Fibroblast of pulmonary artery (primary cell): ENCODE measurements at regions not wholly inside any gene's neighbourhood (a gene's known extent, or its start where the extent isn't known, plus 50 kb on each side); places are given as distances from the start of the nearest gene placed in this dataset.
"Not testable (repeated sequence)": the region's sequence is repeated elsewhere in the genome, so short reads cannot be mapped to it uniquely, and the experiment has no call there.

Source experiments
- DNase-seq: peaks from one replicate; pipeline ENCODE4 v3.0.0-alpha.2; 2010; ENCODE audit warnings: low read depth
- H3K4me3 ChIP-seq: replicated peaks from 2 replicates; pipeline ENCODE4 v1.5.1; 2011; ENCODE audit warnings: low read depth, mild to moderate bottlenecking, control low read depth, low read length, moderate library complexity
- TF ChIP-seq, protein P1 (sequence below): IDR thresholded peaks from 2 replicates; pipeline ENCODE4 v1.5.1; 2011; ENCODE audit warnings: mild to moderate bottlenecking, control low read depth, low read length, inconsistent platforms; ENCODE audit errors: missing control alignments

- TF ChIP-seq, protein P1, sequence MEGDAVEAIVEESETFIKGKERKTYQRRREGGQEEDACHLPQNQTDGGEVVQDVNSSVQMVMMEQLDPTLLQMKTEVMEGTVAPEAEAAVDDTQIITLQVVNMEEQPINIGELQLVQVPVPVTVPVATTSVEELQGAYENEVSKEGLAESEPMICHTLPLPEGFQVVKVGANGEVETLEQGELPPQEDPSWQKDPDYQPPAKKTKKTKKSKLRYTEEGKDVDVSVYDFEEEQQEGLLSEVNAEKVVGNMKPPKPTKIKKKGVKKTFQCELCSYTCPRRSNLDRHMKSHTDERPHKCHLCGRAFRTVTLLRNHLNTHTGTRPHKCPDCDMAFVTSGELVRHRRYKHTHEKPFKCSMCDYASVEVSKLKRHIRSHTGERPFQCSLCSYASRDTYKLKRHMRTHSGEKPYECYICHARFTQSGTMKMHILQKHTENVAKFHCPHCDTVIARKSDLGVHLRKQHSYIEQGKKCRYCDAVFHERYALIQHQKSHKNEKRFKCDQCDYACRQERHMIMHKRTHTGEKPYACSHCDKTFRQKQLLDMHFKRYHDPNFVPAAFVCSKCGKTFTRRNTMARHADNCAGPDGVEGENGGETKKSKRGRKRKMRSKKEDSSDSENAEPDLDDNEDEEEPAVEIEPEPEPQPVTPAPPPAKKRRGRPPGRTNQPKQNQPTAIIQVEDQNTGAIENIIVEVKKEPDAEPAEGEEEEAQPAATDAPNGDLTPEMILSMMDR = no peak
Observed at GRCh38 chr1:213697192-213697802, 290.5 kb upstream of the PROX1 start.

GRCh38 chr1:213698092-213698702 is 289.6 kb upstream of the PROX1 start:
- no peak for DNase-seq
- TF ChIP-seq, protein P1 = no peak
- no peak overlapping the region for H3K4me3 ChIP-seq

More at GRCh38 chr1:213697192-213697802, 290.5 kb upstream of the PROX1 start:
- DNase-seq = no peak
- no peak overlapping the region for H3K4me3 ChIP-seq

GRCh38 chr1:213702703-213703102 is 285.1 kb upstream of the PROX1 start:
- DNase-seq = no peak
- no peak overlapping the region for H3K4me3 ChIP-seq

GRCh38 chr1:213704941-213705340 is 282.8 kb upstream of the PROX1 start:
- DNase-seq = no peak
- TF ChIP-seq, protein P1 = no peak

More at GRCh38 chr1:213702703-213703102, 285.1 kb upstream of the PROX1 start:
- TF ChIP-seq, protein P1 = no peak

DNA sequence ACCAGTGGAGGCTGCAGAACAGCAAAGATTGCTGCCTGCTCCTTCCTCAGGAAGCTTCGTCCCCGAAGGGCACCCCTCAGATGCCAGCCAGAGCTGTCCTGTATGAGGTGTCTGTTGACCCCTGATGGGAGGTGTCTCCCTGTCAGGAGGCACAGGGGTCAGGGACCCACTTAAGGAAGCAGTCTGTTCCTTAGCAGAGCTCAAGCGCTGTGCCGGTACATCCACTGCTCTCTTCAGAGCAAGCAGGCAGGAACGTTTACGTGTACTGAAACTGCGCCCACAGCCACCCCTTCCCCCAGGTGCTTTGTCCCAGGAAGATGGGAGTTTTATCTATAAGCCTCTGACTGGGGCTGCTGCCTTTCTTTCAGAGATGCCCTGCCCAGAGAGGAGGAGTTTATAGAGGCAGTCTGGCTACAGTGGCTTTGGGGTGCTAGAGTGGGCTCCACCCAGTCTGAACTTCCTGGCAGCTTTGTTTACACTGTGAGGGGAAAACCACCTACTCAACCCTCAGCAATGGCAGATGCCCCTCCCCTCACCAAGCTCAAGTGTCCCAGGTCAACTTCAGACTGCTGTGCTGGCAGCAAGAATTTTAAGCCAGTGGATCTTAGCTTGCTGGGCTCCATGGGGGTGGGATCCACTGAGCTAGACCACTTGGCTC is 275.8 kb upstream of the PROX1 start:
- not testable (repeated sequence) for DNase-seq, H3K4me3 ChIP-seq

More at GRCh38 chr1:213704941-213705340, 282.8 kb upstream of the PROX1 start:
- H3K4me3 ChIP-seq = no peak overlapping the region

- DNase-seq = no peak
- TF ChIP-seq, protein P1 = no peak
- no peak overlapping the region for H3K4me3 ChIP-seq
Observed at GRCh38 chr1:213714645-213715044, 273.1 kb upstream of the PROX1 start.

DNA sequence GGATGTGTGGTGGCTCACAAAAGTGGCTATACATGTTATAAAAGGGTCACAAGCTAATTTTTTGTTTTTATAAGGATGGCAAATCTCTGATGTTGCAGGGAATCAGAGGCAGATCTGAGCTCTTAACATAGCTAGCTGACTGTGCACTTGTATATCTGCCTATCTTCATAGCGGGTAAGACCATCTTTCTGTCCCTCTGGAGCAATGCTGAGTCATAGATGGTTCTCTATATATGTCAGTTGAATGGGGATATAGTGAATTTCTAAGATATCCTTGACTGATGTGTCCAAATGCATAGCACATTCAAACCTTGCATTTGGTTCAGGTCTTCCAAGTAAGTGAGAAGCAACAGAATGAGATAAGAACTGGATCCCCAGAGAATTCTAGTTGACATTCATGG is 272.6 kb upstream of the PROX1 start:
- TF ChIP-seq, protein P1 = no peak
- DNase-seq = no peak
- H3K4me3 ChIP-seq = no peak overlapping the region
